IMR-90 (cell line): ENCODE measurements at regions not wholly inside any gene's neighbourhood (a gene's known extent, or its start where the extent isn't known, plus 50 kb on each side); places are given as distances from the start of the nearest gene placed in this dataset.

Experiments
- ATAC-seq: fragments of 200-7000 bp; cut with Tn5 transposase; 2 replicates; pipeline ENCODE4 v1.9.1; 2020; ENCODE audit warnings: low read depth, mild to moderate bottlenecking, moderate library complexity
- BruUV-seq: library from RNA; stranded (reverse); fragments of 400-500 nt; replicated peaks from 2 replicates; lab custom pipeline; 2021; lab: Mats Ljungman, UMichigan
- CTCF ChIA-PET: fragments of 300-600 bp; formaldehyde crosslinking; extraction: SDS; loops from one replicate; lab custom pipeline; 2021; ENCODE audit warnings: antibody characterized with exemption; lab: Yijun Ruan, JAX
- POLR2A ChIA-PET: fragments of 300-600 bp; sonication (Branson Sonifier 250); formaldehyde crosslinking; loops from one replicate; lab custom pipeline; 2022; ENCODE audit warnings: antibody characterized with exemption; ENCODE audit not compliant: unreplicated experiment; lab: Charles Lee
- DNase-seq: peaks from one replicate; pipeline ENCODE4 v3.0.0; 2013
- H2AFZ ChIP-seq: replicated peaks from 2 replicates; pipeline ENCODE3; 2013; ENCODE audit warnings: low read length, mild to moderate bottlenecking; ENCODE audit not compliant: poor library complexity
- H2AK5ac ChIP-seq: 2 replicates; pipeline ENCODE4 v1.6.1; 2013; ENCODE audit warnings: low read depth, low read length, inconsistent platforms
- H2AK9ac ChIP-seq: replicated peaks from 2 replicates; pipeline ENCODE3; 2013; ENCODE audit warnings: mild to moderate bottlenecking, low read depth, low read length, moderate library complexity; ENCODE audit not compliant: poor library complexity
- H2BK120ac ChIP-seq: 2 replicates; pipeline ENCODE4 v1.6.1; 2013; ENCODE audit warnings: low read depth, low read length, inconsistent platforms
- H2BK15ac ChIP-seq: 3 replicates; pipeline ENCODE4 v1.6.1; 2013; ENCODE audit warnings: low read depth, low read length, inconsistent platforms
- H2BK20ac ChIP-seq: 2 replicates; pipeline ENCODE4 v1.6.1; 2013; ENCODE audit warnings: low read depth, mild to moderate bottlenecking, inconsistent platforms, low read length, moderate library complexity
- H2BK5ac ChIP-seq: 2 replicates; pipeline ENCODE4 v1.6.1; 2013; ENCODE audit warnings: mild to moderate bottlenecking, low read depth, low read length, inconsistent platforms; ENCODE audit not compliant: poor library complexity, severe bottlenecking
- H3K14ac ChIP-seq: replicated peaks from 2 replicates; pipeline ENCODE4 v1.6.1; 2013; ENCODE audit warnings: low read depth, low read length, inconsistent platforms
- H3K18ac ChIP-seq: 2 replicates; pipeline ENCODE4 v1.6.1; 2013; ENCODE audit warnings: low read depth, low read length, control low read depth
- H3K23ac ChIP-seq: 2 replicates; pipeline ENCODE4 v1.6.1; 2013; ENCODE audit warnings: low read depth, low read length, inconsistent platforms
- H3K27ac ChIP-seq: 2 replicates; pipeline ENCODE4 v1.5.1; 2013; ENCODE audit warnings: mild to moderate bottlenecking, control low read depth, low read length; ENCODE audit not compliant: insufficient read depth
- H3K27me3 ChIP-seq: 2 replicates; pipeline ENCODE4 v1.6.1; 2013; ENCODE audit warnings: low read length; ENCODE audit not compliant: control insufficient read depth, insufficient read depth
- H3K36me3 ChIP-seq: 2 replicates; pipeline ENCODE4 v1.6.1; 2013; ENCODE audit warnings: low read length, mixed read lengths; ENCODE audit not compliant: control insufficient read depth, insufficient read depth
- H3K4ac ChIP-seq: 2 replicates; pipeline ENCODE4 v1.6.1; 2013; ENCODE audit warnings: low read depth, low read length, inconsistent platforms
- H3K4me1 ChIP-seq: 2 replicates; pipeline ENCODE4 v1.6.1; 2013; ENCODE audit warnings: low read length, mixed read lengths; ENCODE audit not compliant: control insufficient read depth, insufficient read depth
- H3K4me2 ChIP-seq: 2 replicates; pipeline ENCODE4 v1.6.1; 2013; ENCODE audit warnings: low read depth, mild to moderate bottlenecking, control low read depth, low read length, moderate library complexity
- H3K4me3 ChIP-seq: 2 replicates; pipeline ENCODE4 v1.5.1; 2013; ENCODE audit warnings: low read depth, mild to moderate bottlenecking, control low read depth, low read length, moderate library complexity; ENCODE audit not compliant: insufficient read depth
- H3K56ac ChIP-seq: 2 replicates; pipeline ENCODE4 v1.6.1; 2013; ENCODE audit warnings: low read length, inconsistent platforms; ENCODE audit not compliant: insufficient read depth; ENCODE audit errors: extremely low read depth
- H3K79me1 ChIP-seq, 2 experiments: 2 replicates each; pipeline ENCODE4 v1.6.1; 2013; ENCODE audit warnings: low read length in 2 of 2, inconsistent platforms in 1 of 2, low read depth in 1 of 2
- H3K9ac ChIP-seq: 2 replicates; pipeline ENCODE4 v1.6.1; 2013; ENCODE audit warnings: low read depth, low read length, control low read depth
- H3K9me1 ChIP-seq: 2 replicates; pipeline ENCODE4 v1.6.1; 2013; ENCODE audit warnings: low read length, inconsistent platforms; ENCODE audit not compliant: insufficient read depth
- H3K9me3 ChIP-seq: 2 replicates; pipeline ENCODE4 v1.6.1; 2013; ENCODE audit warnings: low read length; ENCODE audit not compliant: control insufficient read depth, insufficient read depth
- H4K20me1 ChIP-seq: 2 replicates; pipeline ENCODE4 v1.6.1; 2013; ENCODE audit warnings: low read length, inconsistent platforms; ENCODE audit not compliant: insufficient read depth
- H4K5ac ChIP-seq: 2 replicates; pipeline ENCODE4 v1.6.1; 2013; ENCODE audit warnings: mild to moderate bottlenecking, low read depth, low read length, control low read depth
- H4K8ac ChIP-seq, 2 experiments: 2 replicates each; pipeline ENCODE4 v1.6.1; 2013; ENCODE audit warnings: low read depth in 2 of 2, low read length in 2 of 2, control low read depth in 1 of 2, inconsistent platforms in 1 of 2
- H4K91ac ChIP-seq: 2 replicates; pipeline ENCODE4 v1.6.1; 2013; ENCODE audit warnings: low read depth, low read length, inconsistent platforms; ENCODE audit not compliant: insufficient read depth
- CHD1 ChIP-seq: IDR thresholded peaks from 2 replicates; pipeline ENCODE4 v1.6.1; 2012; ENCODE audit warnings: low read depth, low read length, improper control_type of control experiment
- RAD21 ChIP-seq: IDR thresholded peaks from 2 replicates; pipeline ENCODE4 v1.6.1; 2012; ENCODE audit warnings: low read length, improper control_type of control experiment
- WGBS, 2 experiments: methylation state at CpG; one replicate each; pipeline versions ENCODE4 v1.1.5 to v1.1.7; 2013; ENCODE audit warnings: missing lambda C conversion rate in 2 of 2; ENCODE audit not compliant: insufficient read length in 1 of 2; ENCODE audit errors: extremely low coverage in 2 of 2; 5-methylcytosine and 5-hydroxymethylcytosine counted together
- dilution Hi-C: fragments of 300-500 bp; cut with HindIII; formaldehyde crosslinking; loops from one replicate; pipeline ENCODE4 v1.14.3; 2018; ENCODE audit warnings: low sequenced_read_pairs; ENCODE audit not compliant: unreplicated experiment
- in situ Hi-C: fragments of 300-500 bp; cut with MboI; formaldehyde crosslinking; loops from 3 replicates; pipeline ENCODE4 v1.14.3; 2019; ENCODE audit warnings: low sequenced_read_pairs, inconsistent platforms, mixed read lengths
- intact Hi-C: fragments of 100-400 bp; cut with micrococcal nuclease; formaldehyde crosslinking; loops from 2 replicates; pipeline ENCODE4 v1.10.0; 2022

- Histone ChIP-seq H3K14ac (no peak overlapping the region), H2AFZ (no peak overlapping the region), H3K27ac (no peak overlapping the region), H3K9me1 (no peaks in the 10 kb centered on the region), H3K9ac (no peak overlapping the region), H3K9me3 (no peaks in the 10 kb centered on the region), H3K4ac (no peak overlapping the region), H2AK5ac (no peak overlapping the region), H3K4me1 (no peaks in the 10 kb centered on the region), H4K5ac (no peak overlapping the region), H2BK15ac (no peak overlapping the region), H4K91ac (no peak overlapping the region), H3K4me3 (no peak overlapping the region), H2BK20ac (no peak overlapping the region), H3K56ac (no peak overlapping the region), H3K79me1 (no peaks in the 10 kb centered on the region), H4K8ac (no peak overlapping the region), H3K27me3 (peaks cover 49% of the 10 kb centered on the region), H2BK120ac (no peak overlapping the region), H3K23ac (no peak overlapping the region), H2BK5ac (no peak overlapping the region), H4K20me1 (no peaks in the 10 kb centered on the region), H2AK9ac (no peak overlapping the region), H3K36me3 (no peaks in the 10 kb centered on the region), H3K4me2 (no peak overlapping the region), H3K18ac (no peak overlapping the region)
- in situ Hi-C loops (no loop called here), intact Hi-C loops (no loop called here), dilution Hi-C loops (no loop called here)
- no peak for DNase-seq
- WGBS, 2 experiments = no CpG with 5 or more reads among the region's 8 CpGs
- TF ChIP-seq CHD1 (no peak), RAD21 (no peak)
- CTCF ChIA-PET = no interaction called here
- no TSS peak for BruUV-seq
- no peak for ATAC-seq
- POLR2A ChIA-PET = no interaction called here
Observed at GRCh38 chr17:79221597-79221996, 147.0 kb downstream of the ENGASE start.
